ENCODE measurements at regions not wholly inside any gene's neighbourhood (a gene's known extent, or its start where the extent isn't known, plus 50 kb on each side); places are given as distances from the start of the nearest gene placed in this dataset.
A peak's percentile ranks its signal among the peaks of the same experiment; 100 is the strongest.

DNA sequence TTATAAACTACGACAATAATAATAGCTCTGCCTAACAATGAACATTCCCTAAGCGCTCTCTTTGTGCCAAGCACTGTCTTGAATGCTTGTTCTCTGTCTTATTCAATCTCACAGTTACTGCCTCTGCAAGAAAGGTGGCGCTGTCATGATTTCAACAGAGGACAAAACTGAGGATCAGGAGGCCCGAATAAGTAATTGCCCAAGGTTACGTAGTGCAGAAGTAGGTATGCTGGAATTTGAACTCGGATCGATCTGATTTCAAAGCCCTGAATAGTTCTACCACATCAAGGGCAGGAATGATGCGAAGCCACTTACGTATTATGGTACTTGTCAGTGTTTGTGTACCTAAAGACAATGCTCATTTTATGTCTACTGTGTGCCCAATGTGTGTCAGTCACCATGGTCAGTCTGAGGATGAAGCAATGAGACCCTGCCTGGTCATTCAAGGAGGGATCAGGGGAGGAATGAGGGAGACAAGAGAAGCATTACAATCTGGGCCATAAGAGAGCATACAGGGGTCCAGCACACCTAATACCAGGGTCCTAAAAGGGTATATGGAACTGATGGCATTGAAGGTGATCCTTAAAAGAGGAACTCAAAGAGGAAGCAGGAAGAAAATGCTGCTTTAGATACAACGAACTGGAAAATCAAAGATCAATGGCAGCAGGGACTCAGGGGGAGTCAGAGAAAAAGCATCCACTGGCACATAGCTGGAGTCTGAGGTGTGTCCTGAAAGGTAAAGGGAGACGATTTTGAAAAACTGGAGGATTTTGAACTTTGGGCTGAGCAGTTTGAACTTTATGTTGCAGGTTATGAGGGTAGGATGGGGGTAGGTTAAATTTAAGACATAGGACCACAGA is 389.2 kb downstream of the PLPP3 start:
- Mint-ChIP-seq H3K4me1 (peaks cover 57% of the 10 kb centered on the region), H3K27me3 (ENCODE audit: low read depth, poor library complexity) (peaks cover 6% of the 10 kb centered on the region), H3K4me3 (no peak overlapping the region), H3K9me3 (no peaks in the 10 kb centered on the region), H3K36me3 (ENCODE audit: low read depth) (no peaks in the 10 kb centered on the region), H3K27ac (no peak overlapping the region)
- TF ChIP-seq, protein P1, sequence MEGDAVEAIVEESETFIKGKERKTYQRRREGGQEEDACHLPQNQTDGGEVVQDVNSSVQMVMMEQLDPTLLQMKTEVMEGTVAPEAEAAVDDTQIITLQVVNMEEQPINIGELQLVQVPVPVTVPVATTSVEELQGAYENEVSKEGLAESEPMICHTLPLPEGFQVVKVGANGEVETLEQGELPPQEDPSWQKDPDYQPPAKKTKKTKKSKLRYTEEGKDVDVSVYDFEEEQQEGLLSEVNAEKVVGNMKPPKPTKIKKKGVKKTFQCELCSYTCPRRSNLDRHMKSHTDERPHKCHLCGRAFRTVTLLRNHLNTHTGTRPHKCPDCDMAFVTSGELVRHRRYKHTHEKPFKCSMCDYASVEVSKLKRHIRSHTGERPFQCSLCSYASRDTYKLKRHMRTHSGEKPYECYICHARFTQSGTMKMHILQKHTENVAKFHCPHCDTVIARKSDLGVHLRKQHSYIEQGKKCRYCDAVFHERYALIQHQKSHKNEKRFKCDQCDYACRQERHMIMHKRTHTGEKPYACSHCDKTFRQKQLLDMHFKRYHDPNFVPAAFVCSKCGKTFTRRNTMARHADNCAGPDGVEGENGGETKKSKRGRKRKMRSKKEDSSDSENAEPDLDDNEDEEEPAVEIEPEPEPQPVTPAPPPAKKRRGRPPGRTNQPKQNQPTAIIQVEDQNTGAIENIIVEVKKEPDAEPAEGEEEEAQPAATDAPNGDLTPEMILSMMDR (IDR thresholded peaks at IDR 0.05): peak; percentile 36
- DNase-seq: no peak

DNA sequence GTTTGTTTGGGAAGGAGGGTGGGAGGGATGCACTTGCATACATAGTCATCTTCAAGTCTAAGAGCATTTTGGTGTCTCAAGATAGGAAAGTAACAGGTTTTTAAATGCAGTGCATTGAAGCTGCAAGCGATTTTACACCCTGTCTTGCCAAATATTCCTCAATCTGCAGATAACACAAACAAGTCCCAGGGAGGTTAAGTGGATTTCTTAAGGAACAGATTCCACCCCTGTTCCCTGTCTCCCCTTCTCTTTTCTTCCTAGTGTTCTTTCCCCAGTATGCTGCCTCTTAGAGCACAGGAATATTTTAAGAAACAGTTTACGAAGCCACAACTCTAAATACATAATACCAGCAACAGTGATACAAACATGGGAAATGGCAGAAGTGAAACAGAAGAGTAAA is 389.9 kb downstream of the PLPP3 start:
- Mint-ChIP-seq H3K27ac (no peak overlapping the region), H3K36me3 (ENCODE audit: low read depth) (no peaks in the 10 kb centered on the region), H3K4me1 (peaks cover 63% of the 10 kb centered on the region), H3K9me3 (no peaks in the 10 kb centered on the region), H3K27me3 (ENCODE audit: low read depth, poor library complexity) (peaks cover 6% of the 10 kb centered on the region), H3K4me3 (no peak overlapping the region)
- no peak for DNase-seq
- TF ChIP-seq, protein P1 (IDR thresholded peaks at IDR 0.05): no peak

DNA sequence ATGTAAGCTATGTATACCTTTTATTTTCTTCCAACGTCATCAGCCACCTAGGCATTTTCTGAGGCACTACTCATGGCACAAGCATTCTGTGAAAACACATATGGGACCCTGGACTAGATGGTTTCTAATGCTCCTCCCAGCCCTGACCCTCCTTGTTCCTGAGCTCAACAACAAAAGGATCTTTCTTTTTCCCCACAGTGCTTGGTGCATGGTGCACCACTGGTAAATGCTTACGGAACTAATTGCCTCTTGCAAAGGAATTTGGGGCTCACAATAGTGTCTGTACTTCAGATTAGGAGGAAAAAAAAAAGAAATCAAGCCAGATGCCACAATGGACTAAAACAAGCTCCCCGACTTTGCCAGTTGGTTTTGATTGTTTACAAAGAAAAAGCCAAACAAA is 390.5 kb downstream of the PLPP3 start:
- peaks cover 69% of the 10 kb centered on the region for H3K4me1 Mint-ChIP-seq
- DNase-seq: no peak
- no peaks in the 10 kb centered on the region for H3K36me3 Mint-ChIP-seq (ENCODE audit: low read depth)
- peaks cover 6% of the 10 kb centered on the region for H3K27me3 Mint-ChIP-seq (ENCODE audit: low read depth, poor library complexity)
- H3K4me3 Mint-ChIP-seq: no peak overlapping the region
- TF ChIP-seq, protein P1 (IDR thresholded peaks at IDR 0.05): no peak
- no peak overlapping the region for H3K27ac Mint-ChIP-seq
- no peaks in the 10 kb centered on the region for H3K9me3 Mint-ChIP-seq

DNA sequence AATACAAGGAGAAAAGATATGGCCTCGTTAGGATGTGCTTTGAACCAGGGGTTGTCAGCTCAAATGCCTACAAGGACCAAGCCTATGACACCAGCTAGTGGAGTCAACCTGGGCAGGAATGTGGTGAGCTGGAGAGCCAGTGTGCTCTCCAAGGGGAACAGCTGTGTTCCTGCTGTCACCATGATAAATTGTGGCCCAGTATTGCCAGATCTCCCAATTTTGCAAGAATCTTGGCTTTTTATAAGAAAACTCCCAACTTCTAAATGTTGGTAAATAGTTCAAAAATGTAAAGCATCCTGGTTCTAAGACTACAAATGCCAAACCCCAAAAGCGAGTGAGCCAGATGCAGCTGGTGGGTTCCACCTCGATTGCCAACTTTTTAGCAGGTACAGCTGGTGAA is 391.1 kb downstream of the PLPP3 start:
- TF ChIP-seq, protein P1 (IDR thresholded peaks at IDR 0.05): no peak
- Mint-ChIP-seq H3K27me3 (ENCODE audit: low read depth, poor library complexity) (peaks cover 3% of the 10 kb centered on the region), H3K4me3 (no peak overlapping the region), H3K36me3 (ENCODE audit: low read depth) (no peaks in the 10 kb centered on the region), H3K4me1 (peaks cover 74% of the 10 kb centered on the region), H3K27ac (no peak overlapping the region), H3K9me3 (no peaks in the 10 kb centered on the region)
- DNase-seq: no peak

DNA sequence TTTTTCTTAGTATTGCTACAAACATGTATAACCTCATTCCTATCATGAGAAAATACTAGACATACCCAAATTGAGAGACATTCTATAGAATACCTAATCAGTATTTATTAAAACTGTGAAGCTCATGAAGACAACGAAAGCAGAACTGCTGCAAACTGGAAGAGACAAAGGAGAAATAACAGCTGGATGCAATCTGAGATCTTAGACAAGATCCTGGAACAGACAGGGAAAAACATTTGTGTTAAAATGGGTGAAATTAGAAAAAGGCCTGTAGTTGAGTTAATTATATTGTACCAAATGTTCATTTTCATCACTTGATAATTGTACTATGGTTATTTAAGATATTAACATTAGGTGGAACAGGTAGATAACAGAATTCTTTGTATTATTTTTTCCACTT is 392.0 kb downstream of the PLPP3 start:
- no peaks in the 10 kb centered on the region for H3K9me3 Mint-ChIP-seq
- no peaks in the 10 kb centered on the region for H3K36me3 Mint-ChIP-seq (ENCODE audit: low read depth)
- peaks cover 74% of the 10 kb centered on the region for H3K4me1 Mint-ChIP-seq
- peaks cover 3% of the 10 kb centered on the region for H3K27me3 Mint-ChIP-seq (ENCODE audit: low read depth, poor library complexity)
- TF ChIP-seq, protein P1 (IDR thresholded peaks at IDR 0.05): no peak
- no peak for DNase-seq
- no peak overlapping the region for H3K27ac Mint-ChIP-seq
- H3K4me3 Mint-ChIP-seq: no peak overlapping the region

DNA sequence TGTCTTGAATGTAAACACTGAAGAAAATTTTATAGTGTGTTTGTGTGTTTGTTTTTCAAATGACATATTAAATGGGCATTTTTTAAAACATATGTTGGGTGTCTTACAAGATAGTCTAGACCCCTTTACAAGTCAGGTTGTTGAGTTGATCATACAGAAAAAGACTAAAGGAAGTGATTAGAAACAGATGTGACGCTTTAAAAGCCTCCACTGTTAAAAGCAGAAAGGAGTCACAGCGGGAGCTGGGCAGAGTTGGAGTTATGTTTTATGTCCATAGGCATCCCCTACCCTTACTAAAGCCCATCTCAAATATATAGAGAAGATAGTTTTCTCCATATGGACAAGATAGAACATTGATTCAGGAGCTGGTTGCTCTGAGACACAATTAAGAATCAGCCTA is 393.9 kb downstream of the PLPP3 start:
- Mint-ChIP-seq H3K27ac (no peak overlapping the region), H3K27me3 (ENCODE audit: low read depth, poor library complexity) (no peaks in the 10 kb centered on the region), H3K4me3 (no peak overlapping the region), H3K9me3 (no peaks in the 10 kb centered on the region), H3K4me1 (peaks cover 58% of the 10 kb centered on the region), H3K36me3 (ENCODE audit: low read depth) (no peaks in the 10 kb centered on the region)
- peak; percentile 18 for DNase-seq
- TF ChIP-seq, protein P1 (IDR thresholded peaks at IDR 0.05): no peak

Measured in nephron progenitor cell (in vitro differentiated cells).